ENCODE measurements at regions not wholly inside any gene's neighbourhood (a gene's known extent, or its start where the extent isn't known, plus 50 kb on each side); places are given as distances from the start of the nearest gene placed in this dataset.

GRCh38 chr7:145959981-145960380 is 156.6 kb upstream of the CNTNAP2 start:
- H3K36me3 ChIP-seq (replicated peaks; ENCODE audit: insufficient read depth, low read depth): no peaks in the 10 kb centered on the region
- no peak overlapping the region for H3K4me2 ChIP-seq
- H3K27me3 ChIP-seq: no peaks in the 10 kb centered on the region
- no peak for TF ChIP-seq CTCF (IDR thresholded peaks at IDR 0.05; ENCODE audit: poor library complexity)
- no peak for TF ChIP-seq EZH2phosphoT487 (IDR thresholded peaks at IDR 0.05; ENCODE audit: low read depth, severe bottlenecking, unreplicated experiment)
- no peak for TF ChIP-seq EZH2 (IDR thresholded peaks at IDR 0.05; ENCODE audit: borderline replicate concordance)
- no peaks in the 10 kb centered on the region for H3K4me1 ChIP-seq (ENCODE audit: insufficient read depth)
- H3K4me3 ChIP-seq: no peak overlapping the region
- no peak overlapping the region for H3K27ac ChIP-seq
- no peaks in the 10 kb centered on the region for H4K20me1 ChIP-seq (ENCODE audit: insufficient read depth, poor library complexity, severe bottlenecking)
- 79% methylated on average over 4 of the region's 4 CpGs for WGBS (ENCODE audit: low lambda C conversion rate, missing lambda C conversion rate)
- H3K9me2 ChIP-seq (replicated peaks; ENCODE audit: insufficient read depth): no peaks in the 10 kb centered on the region
- DNase-seq (ENCODE audit: low spot score): no peak
- no peaks in the 10 kb centered on the region for H3K9me3 ChIP-seq (ENCODE audit: low read depth)
- H3K79me2 ChIP-seq: no peaks in the 10 kb centered on the region
- no peak overlapping the region for H2AFZ ChIP-seq

GRCh38 chr7:145957160-145957890 is 159.3 kb upstream of the CNTNAP2 start:
- Histone ChIP-seq H3K4me2 (no peak overlapping the region), H3K4me1 (ENCODE audit: insufficient read depth) (no peaks in the 10 kb centered on the region), H3K27me3 (no peaks in the 10 kb centered on the region), H3K4me3 (no peak overlapping the region), H2AFZ (no peak overlapping the region), H3K27ac (no peak overlapping the region), H3K9me3 (ENCODE audit: low read depth) (no peaks in the 10 kb centered on the region), H3K36me3 (replicated peaks; ENCODE audit: insufficient read depth, low read depth) (no peaks in the 10 kb centered on the region), H4K20me1 (ENCODE audit: insufficient read depth, poor library complexity, severe bottlenecking) (no peaks in the 10 kb centered on the region), H3K79me2 (no peaks in the 10 kb centered on the region), H3K9me2 (replicated peaks; ENCODE audit: insufficient read depth) (no peaks in the 10 kb centered on the region)
- TF ChIP-seq CTCF (IDR thresholded peaks at IDR 0.05; ENCODE audit: poor library complexity) (no peak), EZH2phosphoT487 (IDR thresholded peaks at IDR 0.05; ENCODE audit: low read depth, severe bottlenecking, unreplicated experiment) (no peak), EZH2 (IDR thresholded peaks at IDR 0.05; ENCODE audit: borderline replicate concordance) (no peak)
- no peak for DNase-seq (ENCODE audit: low spot score)
- WGBS (ENCODE audit: low lambda C conversion rate, missing lambda C conversion rate): 81% methylated on average over 2 of the region's 2 CpGs

- no peak for DNase-seq (ENCODE audit: low spot score)
- Histone ChIP-seq H3K27ac (no peak overlapping the region), H3K36me3 (replicated peaks; ENCODE audit: insufficient read depth, low read depth) (no peaks in the 10 kb centered on the region), H3K9me2 (replicated peaks; ENCODE audit: insufficient read depth) (no peaks in the 10 kb centered on the region), H3K79me2 (no peaks in the 10 kb centered on the region), H3K4me3 (no peak overlapping the region), H3K9me3 (ENCODE audit: low read depth) (no peaks in the 10 kb centered on the region), H3K27me3 (no peaks in the 10 kb centered on the region), H3K4me2 (no peak overlapping the region), H3K4me1 (ENCODE audit: insufficient read depth) (no peaks in the 10 kb centered on the region), H4K20me1 (ENCODE audit: insufficient read depth, poor library complexity, severe bottlenecking) (no peaks in the 10 kb centered on the region), H2AFZ (no peak overlapping the region)
- TF ChIP-seq CTCF (IDR thresholded peaks at IDR 0.05; ENCODE audit: poor library complexity) (no peak), EZH2phosphoT487 (IDR thresholded peaks at IDR 0.05; ENCODE audit: low read depth, severe bottlenecking, unreplicated experiment) (no peak), EZH2 (IDR thresholded peaks at IDR 0.05; ENCODE audit: borderline replicate concordance) (no peak)
- WGBS (ENCODE audit: low lambda C conversion rate, missing lambda C conversion rate): 83% methylated on average over 1 of the region's 1 CpG
Observed at GRCh38 chr7:145951566-145951965, 165.0 kb upstream of the CNTNAP2 start.
